Skin of body (tissue), 1 donor: ENCODE measurements at regions not wholly inside any gene's neighbourhood (a gene's known extent, or its start where the extent isn't known, plus 50 kb on each side); places are given as distances from the start of the nearest gene placed in this dataset.
A peak's percentile ranks its signal among the peaks of the same experiment; 100 is the strongest.

ENCODE experiments used
- DNase-seq: peaks from one replicate; lab custom pipeline; 2025; lab: John Stamatoyannopoulos, UW

DNA sequence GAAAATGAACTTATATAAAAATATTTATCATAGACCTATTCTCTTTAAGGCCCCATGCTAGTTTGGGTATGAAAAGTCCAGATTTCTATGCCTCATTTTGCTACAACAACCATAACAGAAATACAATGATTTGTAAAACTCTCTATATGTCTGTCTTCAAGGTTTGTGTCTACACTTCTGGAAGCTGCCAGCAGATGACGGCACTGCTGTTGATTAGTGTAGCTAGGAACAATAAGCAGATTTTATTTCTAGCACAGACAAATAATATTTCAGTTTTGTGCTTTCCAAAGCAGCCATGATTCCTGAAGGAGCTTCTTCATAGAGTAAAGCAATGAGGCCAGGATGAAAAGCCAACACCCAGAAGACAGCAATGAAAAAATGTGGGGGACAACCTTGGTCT lies 779.6 kb upstream of the ADGRL2 start:
- no peak for DNase-seq

DNA sequence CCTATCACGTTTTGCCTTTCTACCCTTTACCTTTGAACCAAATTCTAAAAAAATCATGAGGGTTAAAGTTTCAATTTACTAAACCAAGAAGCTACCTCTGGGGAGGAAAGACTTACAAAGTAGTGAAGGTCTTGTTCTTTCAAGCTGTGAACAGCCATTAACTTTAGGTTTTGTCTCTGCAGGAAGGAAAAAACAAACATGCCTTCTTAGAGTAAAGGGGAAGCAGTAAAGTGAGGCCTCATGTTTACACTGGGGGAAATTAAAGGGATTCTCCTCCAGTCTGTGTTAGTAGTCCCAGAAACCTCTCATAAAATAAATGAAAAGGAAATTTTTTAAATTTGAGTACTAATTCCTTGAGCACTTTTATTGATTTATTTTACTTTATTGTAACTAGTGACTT lies 780.2 kb upstream of the ADGRL2 start:
- no peak for DNase-seq

DNA sequence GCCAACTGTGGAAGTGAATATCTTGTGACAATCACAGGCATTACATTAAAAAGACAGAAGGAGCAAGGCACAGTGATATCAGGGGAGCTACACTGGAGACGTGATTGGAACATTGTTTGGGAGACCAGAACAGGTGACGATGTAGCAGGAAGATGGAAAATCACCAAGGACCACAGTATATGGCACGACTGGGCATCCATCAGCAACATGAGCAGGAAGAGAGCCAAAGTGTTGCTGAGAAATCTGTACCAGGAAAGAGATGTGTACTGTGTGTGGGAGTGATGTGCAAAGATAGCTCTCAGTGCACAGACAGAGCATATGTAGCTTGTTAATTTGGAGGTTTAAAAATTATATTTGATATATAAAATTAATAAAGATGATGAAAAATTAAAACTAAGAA lies 790.6 kb upstream of the ADGRL2 start:
- no peak for DNase-seq

DNA sequence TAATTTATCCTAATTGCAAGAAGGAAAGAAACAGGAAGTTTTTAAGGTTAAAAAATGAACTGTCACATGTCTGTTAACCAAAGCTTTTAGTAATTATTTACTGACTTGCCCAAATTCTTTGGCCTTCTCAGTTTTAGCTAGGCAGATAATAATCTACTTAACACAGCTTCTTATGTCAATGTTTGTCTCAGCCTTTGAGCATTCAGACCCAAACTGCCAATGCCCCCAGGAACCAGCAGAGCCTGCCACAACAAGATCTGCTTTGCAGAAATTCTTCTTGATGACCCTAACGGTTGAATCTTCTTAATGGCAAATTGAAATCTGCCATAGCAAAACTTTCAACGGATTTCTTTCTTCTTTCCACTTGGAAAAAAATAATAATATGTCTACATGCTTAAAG lies 792.4 kb upstream of the ADGRL2 start:
- no peak for DNase-seq

DNA sequence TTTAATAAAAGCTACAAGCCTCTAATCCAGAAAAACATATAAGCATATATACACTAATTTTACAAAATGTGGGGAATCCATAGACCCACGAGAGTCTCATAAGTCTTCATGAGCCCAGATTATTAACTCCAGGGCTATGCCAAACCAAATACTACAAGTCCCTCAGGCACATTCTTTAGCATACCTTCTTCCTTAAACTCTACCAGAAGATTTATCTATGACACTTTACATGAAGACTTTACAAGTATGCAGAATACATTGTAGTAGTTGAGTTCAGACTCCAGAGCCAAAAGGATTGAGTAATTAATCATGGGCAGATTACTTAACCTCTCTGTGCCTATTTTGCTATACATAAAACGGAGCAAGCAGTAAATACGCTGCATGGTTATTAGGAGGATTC lies 793.7 kb upstream of the ADGRL2 start:
- DNase-seq, result no peak

DNA sequence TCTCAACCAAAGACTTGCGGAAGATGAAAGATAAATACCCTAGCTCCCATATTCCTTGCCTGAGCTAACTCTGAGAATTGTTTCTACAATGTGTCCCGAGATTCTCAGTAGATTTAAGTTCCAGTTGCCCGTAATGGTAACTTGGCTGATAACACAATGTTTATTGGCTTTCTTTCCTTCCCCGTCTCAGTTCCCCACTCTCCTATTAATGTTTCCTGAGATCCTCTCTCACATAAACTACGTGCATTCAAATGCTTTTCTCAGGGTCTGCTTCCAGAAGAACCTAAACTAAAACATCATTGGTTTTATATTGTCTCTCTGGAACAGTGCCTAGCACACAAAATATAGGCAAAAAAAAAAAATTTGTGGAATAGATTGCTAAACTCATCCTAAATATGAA lies 794.2 kb upstream of the ADGRL2 start:
- DNase-seq, result no peak

DNA sequence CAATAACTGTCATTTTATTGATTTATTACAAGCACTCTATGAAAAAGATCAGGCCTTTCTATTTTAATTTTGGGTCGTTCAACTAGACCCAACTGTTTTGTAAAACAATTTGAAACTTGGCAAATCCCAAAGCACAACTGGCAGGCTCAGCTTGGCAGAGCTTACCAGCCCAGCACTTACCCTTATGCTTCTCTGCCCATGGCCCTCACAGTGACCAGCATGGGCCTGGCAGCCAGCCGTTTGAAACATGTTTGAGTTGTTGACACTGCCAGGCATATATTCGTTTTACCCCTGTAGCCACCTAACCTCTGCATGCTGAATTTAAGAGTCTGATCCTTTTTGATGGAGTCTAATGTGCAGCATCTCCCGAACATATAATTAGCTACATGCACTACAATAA lies 796.7 kb upstream of the ADGRL2 start:
- DNase-seq, result no peak

DNA sequence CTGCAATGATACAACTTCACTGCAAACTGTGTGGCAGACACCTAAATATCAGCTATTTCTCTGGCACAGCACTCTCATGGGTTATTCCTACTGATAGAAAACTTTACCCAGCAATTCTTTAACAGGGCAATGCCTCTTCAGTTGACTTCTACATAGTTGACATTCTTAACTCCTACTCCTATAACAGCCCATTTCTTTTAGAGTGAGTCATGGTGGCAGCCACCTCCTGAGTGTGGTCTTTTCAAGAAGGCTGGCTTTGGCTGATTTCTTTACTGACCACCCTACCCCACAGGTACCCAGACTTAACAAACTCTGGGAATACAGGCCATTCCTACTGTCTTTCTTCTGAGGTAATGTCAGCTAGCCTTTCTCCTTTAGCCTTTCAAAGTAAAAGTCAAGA lies 805.8 kb upstream of the ADGRL2 start:
- no peak for DNase-seq

DNA sequence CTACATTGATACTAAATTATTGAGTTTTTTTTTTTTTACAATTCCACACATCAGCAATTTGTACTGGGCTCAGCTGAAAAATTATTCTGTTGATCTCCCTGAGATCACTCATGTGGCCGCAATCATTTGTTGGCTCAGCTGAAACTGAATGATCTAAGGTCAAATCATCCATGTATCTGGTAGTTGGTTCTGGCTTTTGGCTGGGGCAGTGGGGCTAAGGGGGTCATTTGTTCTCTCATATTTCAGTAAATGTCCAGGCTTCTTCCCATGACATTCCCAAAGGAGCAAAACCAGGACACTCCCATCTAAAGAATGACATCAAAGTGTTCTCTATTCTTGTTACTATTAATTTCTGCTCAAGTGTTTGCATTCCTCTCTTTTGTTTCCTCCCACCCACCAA lies 806.7 kb upstream of the ADGRL2 start:
- no peak for DNase-seq

DNA sequence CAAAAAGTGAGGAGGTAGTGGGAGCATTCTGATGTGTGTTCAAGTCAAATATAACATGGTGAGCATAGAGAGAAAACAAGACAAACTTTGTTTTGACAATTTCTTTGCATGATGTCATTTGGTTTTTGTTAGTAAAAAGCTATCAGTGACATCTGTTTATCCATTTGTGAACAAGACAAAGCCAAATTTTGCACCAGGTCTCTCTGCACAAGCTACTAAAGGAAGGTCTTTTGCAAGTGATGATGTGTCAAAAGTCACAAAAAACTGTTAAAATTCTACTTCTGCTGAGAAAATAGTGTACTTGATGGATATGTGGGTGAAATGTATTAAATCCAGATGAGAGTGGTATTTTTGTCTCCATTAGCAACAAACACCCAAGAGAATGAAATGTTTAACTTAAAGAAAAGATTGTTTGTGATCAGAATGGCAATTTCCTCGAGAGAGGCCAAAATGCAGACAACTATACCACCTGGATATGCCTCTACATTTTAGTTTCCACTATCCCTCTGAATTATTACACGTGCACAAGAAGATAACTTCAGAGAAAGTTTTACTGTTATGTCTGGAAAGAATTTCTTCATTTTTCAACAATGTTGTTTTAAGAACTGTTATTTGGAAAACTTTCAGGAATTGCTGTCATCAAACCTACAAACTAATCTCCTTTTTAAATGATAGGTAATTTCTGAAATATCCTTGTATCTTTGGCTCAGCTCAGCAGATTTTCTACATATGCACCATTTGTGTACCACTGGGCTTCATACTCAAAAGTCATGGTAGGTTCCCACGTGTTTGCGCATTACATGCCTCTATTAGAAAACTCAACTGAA lies 807.4 kb upstream of the ADGRL2 start:
- peak; percentile 88 for DNase-seq

DNA sequence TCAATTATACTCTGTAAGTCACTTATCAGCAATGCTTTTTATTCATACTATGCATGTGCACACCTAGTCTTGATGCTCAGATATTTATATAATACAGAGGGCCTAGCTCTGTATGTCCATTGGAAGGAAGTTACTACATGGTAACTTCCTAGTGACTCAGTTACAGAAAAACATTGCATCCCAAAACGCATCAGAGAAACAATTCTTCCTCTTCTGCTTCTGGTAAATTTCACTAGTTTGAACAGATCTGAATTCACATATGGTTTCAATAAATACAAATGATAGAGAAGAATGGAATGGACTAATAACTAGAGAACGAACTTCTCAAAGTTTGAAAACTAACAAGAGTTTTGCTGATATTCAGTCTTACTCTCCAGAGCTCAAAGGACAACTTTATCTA lies 811.3 kb upstream of the ADGRL2 start:
- DNase-seq, result peak; percentile 29

DNA sequence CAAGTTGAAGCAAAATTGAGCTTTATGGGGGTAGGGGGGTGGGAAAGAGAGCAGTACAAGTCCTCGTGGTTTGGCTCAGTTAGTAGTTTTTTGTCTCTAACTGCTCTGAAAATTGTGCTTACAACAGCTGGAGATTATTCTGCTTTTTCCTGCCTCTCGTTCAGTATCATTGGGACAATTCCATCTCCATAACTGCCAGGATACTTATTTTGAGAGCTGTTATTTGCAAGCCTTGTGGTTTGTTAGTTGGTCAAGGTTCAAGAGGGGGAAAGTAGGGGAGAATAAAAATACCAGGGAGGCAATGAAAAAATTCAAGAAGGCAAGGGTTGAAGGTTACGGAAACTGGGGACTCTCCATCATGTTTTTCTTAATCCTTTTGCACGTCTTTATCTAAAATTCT lies 811.8 kb upstream of the ADGRL2 start:
- no peak for DNase-seq

DNA sequence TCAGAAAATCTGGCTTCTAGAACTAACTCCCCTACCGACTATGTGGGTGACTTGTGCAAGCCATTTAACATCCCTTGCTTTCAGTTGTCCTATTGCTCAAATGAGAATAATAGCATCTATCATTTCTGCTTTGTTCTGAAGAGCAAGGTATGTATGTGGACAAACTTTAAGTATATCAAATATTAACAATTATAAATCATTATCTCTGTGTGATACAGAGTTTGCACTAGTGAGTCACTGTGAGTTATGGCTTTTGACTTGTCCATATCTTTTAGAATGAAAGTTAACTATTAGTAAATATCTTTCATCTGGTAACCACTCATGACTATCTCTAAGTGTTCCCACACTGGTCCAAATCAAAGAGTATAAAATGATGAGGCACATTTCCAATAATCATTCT lies 812.9 kb upstream of the ADGRL2 start:
- no peak for DNase-seq

DNA sequence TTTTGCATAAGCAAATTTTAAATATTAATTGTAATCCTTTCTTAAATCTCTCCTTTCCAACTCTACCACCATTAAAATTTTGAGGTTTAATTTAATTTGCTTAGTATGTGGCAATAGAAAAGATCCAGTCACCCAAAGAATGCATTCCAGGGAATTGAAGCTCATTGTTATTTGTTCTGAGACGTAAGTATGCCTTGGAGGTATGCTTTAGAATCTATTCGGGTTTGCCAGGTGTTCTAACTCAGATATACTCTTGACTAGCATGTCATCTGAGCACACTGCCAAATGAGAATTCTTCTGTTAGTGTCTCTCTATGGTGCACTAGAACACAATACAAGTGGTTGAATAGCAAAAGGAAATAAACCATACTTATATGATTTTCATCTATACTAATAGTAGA lies 813.6 kb upstream of the ADGRL2 start:
- DNase-seq, result no peak

DNA sequence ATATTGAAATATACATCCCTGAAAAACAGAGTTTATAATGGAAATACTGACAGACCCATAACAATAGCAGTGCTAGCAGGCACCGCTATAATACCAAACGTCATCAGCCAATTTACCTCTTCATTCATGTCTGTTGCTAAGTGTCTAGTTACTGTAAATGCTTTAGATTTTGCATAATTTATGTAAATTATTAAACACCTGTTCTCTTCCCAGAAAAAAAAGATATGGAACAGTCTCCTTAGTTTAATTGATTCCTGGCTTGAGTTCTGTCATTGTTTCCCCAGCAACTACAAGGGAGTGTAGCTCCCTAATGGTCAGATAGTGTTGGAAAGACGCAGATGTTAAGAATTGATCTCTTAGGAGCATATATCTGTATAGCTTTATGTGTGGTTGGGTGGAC lies 817.9 kb upstream of the ADGRL2 start:
- no peak for DNase-seq

DNA sequence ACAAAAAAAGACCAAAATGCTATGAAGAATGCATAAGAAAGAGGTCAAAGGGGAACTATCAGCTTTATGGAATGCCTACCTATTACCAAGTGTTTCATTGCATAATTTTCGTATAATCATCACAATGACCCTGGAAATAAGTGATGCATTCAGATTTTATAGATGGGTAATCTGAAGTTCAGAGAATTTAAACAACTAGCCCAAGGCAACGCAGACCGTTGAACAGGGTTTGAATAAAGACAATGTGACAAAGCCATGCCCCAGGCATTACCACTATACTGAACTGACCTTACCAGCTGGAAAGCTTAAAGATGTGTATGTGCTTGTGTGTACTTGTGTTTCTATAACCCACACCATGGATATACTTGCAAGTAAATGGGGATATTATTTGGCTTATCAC lies 827.6 kb upstream of the ADGRL2 start:
- no peak for DNase-seq

DNA sequence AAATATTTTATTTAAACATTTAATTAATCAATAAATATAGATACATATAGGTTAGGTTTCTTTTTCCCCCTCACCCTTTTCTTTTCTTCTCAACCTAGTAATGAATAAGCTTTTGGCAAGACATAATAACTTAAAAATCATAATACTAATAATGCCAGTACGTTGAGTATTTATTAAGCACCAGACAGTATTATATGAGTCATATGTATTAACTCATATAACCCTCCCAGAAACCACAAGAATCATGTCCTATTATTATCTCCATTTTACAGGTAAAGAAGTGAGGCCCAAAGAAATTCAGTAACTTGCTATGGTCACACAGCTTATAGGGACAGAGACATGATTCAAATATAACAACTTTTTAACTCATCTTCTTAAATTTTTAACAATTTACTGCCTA lies 834.5 kb upstream of the ADGRL2 start:
- DNase-seq, result no peak

DNA sequence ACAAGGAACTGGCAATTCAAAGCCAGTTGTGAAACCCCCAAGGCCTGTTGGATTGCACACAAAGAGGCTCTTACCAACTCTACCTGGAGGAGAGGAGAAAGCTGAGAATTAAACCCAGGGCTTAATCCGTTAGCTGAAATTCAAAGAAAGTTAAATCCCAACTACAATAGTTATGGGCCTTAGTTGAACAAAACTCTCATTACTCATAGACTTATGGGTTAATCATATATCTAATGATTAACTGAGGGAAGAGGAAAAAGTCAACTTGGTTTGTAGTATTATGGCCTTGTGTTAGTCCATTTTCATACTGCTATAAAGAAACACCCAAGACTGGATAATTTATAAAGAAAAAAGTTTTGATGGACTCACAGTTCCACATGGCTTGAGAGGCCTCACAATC lies 838.2 kb upstream of the ADGRL2 start:
- DNase-seq, result no peak

DNA sequence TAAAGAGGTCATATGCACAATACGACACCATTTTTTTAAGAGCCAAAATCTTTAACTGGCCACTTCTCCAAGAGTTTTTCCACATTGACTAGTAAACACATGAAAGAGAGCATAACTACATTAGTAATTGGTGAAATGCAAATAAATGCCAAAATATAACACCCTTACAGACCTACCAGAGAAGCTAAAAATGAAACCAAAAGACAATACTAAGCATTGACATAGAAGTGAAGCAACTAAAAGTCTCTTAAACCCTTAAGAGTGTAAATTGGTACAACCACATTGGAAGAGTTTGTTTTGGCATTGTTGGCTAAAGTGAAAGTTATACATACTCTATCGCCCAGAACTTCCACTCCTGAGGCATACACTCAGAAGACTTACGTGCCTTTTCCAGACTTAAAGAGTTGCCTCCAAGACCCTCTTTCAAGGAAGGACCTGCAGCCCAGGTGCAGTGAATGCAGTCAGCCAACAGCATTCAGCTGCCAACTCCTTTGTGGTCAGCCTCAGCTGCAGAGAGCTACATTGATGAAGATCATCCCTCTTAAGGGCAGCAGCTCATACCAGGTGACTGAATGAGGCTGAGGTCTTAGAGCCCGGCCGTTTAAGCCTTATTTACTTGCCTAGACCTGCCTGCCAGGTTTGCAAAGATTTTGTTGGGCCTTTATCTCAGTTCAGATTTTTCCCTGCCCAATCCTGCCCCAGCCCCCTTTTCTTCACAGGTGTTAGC lies 839.1 kb upstream of the ADGRL2 start:
- no peak for DNase-seq

DNA sequence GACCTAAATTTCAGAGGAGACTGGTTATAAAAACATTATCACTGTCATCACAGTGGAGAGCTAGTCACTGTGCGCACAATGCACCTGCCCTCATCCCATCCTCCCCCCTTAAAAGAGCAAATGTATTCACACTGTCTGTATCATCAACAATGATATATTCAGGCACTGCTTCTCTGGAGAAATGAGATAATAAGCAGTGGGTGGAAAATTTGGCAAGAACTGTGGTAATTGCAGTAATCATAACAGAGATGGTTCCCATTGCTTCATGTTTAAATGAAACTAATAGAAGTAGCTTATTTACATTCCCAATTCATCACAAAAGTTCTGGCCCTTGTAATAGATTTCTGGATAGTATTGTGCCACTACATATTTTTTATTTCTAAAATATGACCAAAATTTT lies 867.4 kb upstream of the ADGRL2 start:
- DNase-seq, result no peak

DNA sequence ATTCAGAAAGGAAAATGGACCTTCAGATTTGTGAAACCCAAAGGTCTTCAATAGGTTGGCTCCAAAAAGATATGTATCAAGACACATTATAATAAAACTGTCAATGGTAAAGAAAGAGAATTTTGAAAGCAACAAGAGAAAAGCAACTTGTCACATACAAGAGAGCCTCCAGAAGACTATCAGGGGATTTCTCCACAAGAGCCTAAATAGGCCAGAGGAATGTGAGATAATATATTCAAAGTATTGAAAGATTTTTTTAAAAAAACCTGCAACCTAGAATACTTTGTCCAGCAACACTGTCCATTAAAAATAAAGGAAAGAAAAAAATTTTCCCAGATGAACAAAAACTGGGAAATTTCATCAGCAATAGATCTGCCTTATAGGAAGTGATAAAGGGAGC lies 869.6 kb upstream of the ADGRL2 start:
- DNase-seq, result no peak

DNA sequence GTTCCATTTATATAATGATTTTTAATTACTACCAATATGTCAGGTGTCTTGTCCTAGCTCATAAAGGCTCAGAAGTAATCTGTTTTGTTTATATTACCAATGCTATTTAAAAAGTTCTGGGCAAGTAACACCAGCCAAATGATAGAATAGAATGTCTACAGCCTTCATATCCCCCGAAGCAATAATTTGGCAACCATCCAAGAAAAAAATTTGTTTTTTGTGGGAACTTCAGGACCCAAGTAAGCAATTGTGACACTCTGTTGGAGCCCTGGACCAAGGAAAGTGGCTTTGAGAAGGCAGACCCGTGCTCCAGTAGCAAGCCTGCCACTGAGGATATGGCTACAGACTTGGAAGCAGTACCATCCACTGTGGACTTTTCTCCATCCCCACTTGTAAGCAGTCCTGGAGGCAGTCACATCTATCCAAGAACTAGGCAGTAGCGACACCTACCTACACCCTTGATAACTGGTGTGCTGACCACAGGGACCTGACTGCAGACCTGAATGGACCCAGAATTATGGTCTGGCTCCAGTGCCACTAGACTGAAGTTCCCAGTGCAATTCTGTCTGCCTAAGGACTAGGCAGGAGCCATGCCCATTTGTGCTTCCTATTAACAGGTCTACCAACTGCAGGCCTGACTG lies 870.7 kb upstream of the ADGRL2 start:
- no peak for DNase-seq

DNA sequence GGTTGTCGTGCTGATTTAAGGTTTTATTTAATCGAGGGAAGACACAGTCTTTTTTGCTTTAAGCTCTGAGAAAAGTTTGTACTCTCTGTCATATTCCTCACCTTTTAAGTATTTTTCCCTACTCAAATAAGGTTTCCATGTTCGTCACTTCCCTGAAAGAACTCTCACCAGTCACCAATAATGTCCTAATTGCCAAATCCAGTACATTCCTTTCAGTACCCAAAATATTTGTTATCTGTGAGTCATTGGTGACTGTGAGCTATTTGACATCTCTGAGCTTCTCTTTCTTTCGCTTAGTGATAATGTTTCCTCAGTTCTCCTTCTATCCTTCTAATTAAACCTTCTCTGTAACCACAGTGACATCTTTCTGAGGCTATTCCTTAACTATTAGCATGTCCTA lies 874.2 kb upstream of the ADGRL2 start:
- no peak for DNase-seq
